Activated naive CD8-positive, alpha-beta T cell treated with anti-CD3 and anti-CD28 coated beads for 36 hours (primary cell): ENCODE measurements at regions not wholly inside any gene's neighbourhood (a gene's known extent, or its start where the extent isn't known, plus 50 kb on each side); places are given as distances from the start of the nearest gene placed in this dataset.
"Not testable (repeated sequence)": the region's sequence is repeated elsewhere in the genome, so short reads cannot be mapped to it uniquely, and the experiment has no call there.

ENCODE experiments used
- DNase-seq: peaks from one replicate; pipeline ENCODE4 v3.0.0; 2021
- H3K27ac Mint-ChIP-seq: one replicate; pipeline ENCODE4 v1.8.0; 2022; ENCODE audit warnings: mild to moderate bottlenecking, moderate library complexity, mixed read lengths
- H3K27me3 Mint-ChIP-seq: one replicate; pipeline ENCODE4 v1.8.0; 2022; ENCODE audit warnings: mild to moderate bottlenecking, mixed read lengths
- H3K36me3 Mint-ChIP-seq: one replicate; pipeline ENCODE4 v1.8.0; 2021; ENCODE audit warnings: mild to moderate bottlenecking, mixed read lengths
- H3K4me1 Mint-ChIP-seq: one replicate; pipeline ENCODE4 v1.8.0; 2021; ENCODE audit warnings: mixed read lengths
- H3K4me3 Mint-ChIP-seq: one replicate; pipeline ENCODE4 v1.8.0; 2022; ENCODE audit warnings: mild to moderate bottlenecking, moderate library complexity, mixed read lengths
- H3K9me3 Mint-ChIP-seq: one replicate; pipeline ENCODE4 v1.8.0; 2022; ENCODE audit warnings: mixed read lengths

DNA sequence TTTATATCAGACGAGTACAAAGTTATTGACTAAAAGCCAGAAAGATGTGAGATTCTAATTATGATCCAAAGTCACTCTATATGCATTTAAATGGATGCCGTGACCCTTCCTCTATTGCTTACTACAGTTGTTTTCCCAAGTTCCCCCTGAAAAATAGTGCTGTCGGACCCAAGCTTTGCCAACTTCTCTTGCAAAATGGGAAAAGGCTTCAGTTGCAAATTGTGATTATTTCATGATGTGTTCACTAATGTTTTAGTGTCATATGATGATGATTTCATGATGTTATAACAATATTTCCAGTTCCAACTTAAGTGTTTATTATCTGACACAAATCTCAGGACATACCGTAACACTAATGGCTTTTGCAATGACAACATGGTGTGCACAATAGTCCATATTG lies 534.6 kb upstream of the ATP2B1 start:
- Mint-ChIP-seq H3K36me3 (no peaks in the 10 kb centered on the region), H3K4me3 (no peak overlapping the region), H3K4me1 (no peaks in the 10 kb centered on the region), H3K9me3 (no peaks in the 10 kb centered on the region), H3K27me3 (peaks cover 12% of the 10 kb centered on the region), H3K27ac (no peak overlapping the region)
- no peak for DNase-seq

DNA sequence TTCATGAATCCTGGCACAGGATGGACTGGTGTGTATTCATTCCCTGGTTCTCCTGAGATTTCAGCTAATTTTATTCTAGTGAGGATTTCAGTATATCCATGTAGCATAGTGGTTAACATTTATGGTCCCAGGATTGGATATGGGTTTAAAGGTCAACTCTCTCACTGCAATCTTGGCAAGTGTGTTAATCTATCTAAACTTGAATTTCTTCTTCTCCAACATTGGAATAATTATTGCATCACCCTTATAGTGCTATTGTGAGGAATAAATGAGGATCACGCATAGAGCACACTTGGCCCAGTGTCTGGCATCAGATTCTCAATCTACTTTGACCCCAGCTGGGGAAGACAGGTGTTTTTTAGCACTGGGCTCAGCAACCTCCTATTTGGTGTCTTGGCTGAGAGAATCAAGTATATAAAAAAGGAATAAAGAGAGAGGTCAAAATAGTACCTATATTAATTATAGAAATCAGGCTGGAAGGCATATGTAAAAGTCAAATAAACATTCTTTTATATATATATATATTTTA lies 531.2 kb upstream of the ATP2B1 start:
- peaks cover 1% of the 10 kb centered on the region for H3K9me3 Mint-ChIP-seq
- peaks cover 2% of the 10 kb centered on the region for H3K4me1 Mint-ChIP-seq
- no peaks in the 10 kb centered on the region for H3K36me3 Mint-ChIP-seq
- no peak for DNase-seq
- no peak overlapping the region for H3K27ac Mint-ChIP-seq
- H3K27me3 Mint-ChIP-seq: peaks cover 32% of the 10 kb centered on the region
- H3K4me3 Mint-ChIP-seq: no peak overlapping the region

DNA sequence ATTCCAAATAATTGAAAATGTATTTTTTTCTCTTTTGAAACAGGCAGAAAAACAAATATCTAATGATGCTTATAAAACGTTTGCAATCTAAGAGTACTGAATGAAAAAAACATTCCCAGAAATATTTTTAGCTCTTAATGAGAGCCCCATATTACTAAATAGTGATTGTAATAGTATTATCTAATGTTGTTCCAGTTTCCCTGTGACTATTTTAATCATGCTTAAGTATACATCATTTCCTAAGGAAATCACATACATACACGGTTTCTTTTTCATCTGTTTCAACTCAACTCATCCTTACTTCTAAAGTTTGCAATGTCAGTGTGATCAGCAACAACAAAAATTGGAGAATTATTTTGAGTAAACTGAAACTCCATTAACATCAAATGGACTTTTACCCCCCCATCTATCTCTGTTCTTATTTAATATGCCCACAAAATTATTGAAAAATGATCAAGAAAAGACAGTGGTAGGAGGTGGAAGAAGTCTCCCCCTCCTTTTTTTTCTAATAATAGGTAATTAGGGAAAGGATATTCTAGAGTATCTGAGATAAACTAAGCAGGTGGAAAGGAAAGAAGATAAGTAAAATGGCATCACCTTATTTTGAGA lies 530.1 kb upstream of the ATP2B1 start:
- H3K27me3 Mint-ChIP-seq: peaks cover 34% of the 10 kb centered on the region
- no peak overlapping the region for H3K27ac Mint-ChIP-seq
- H3K4me3 Mint-ChIP-seq: no peak overlapping the region
- peaks cover 2% of the 10 kb centered on the region for H3K4me1 Mint-ChIP-seq
- no peak for DNase-seq
- no peaks in the 10 kb centered on the region for H3K36me3 Mint-ChIP-seq
- peaks cover 1% of the 10 kb centered on the region for H3K9me3 Mint-ChIP-seq

DNA sequence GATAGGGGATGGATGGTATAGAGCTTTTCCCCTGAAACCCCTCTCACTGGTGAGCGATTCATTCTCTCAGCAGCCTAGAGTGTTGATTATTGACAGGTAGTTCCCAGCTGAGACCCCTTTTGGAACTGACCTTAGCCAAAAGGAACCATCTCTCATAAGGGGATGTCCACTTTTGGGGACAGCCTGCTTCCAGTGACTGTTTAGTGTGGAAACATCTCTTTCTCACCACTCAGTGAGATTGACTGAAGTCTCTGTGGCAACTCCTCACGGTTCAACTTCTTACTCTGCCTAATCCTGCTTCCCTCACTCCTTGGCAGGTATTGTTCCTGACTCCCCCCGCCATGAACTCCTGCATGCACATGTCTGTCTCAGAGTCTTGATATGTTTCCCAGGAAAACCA lies 529.2 kb upstream of the ATP2B1 start:
- Mint-ChIP-seq H3K9me3 (peaks cover 1% of the 10 kb centered on the region), H3K27me3 (peaks cover 25% of the 10 kb centered on the region), H3K27ac (no peak overlapping the region), H3K4me1 (peaks cover 2% of the 10 kb centered on the region), H3K36me3 (no peaks in the 10 kb centered on the region), H3K4me3 (no peak overlapping the region)
- no peak for DNase-seq

DNA sequence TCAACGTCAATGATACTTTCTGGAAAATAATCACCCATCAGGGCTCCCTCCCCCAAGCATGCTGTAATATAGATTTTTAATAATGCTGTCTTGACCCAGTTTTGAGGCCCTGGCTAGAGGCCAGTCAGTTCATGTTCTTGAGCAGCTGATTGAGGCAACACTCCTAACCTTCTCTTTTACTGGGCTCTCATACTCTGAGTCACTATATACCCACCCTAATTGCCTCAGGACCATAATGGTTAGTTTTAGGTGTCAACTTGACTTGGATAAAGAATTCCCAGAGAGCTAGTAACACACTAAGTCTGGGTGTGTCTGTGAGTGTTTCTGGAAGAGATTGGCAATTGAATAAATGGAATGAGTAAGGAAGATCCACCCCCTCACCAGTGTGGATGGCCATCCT lies 527.0 kb upstream of the ATP2B1 start:
- no peak overlapping the region for H3K4me3 Mint-ChIP-seq
- H3K4me1 Mint-ChIP-seq: peaks cover 2% of the 10 kb centered on the region
- DNase-seq: no peak
- peaks cover 23% of the 10 kb centered on the region for H3K27me3 Mint-ChIP-seq
- H3K9me3 Mint-ChIP-seq: peaks cover 1% of the 10 kb centered on the region
- no peak overlapping the region for H3K27ac Mint-ChIP-seq
- no peaks in the 10 kb centered on the region for H3K36me3 Mint-ChIP-seq

DNA sequence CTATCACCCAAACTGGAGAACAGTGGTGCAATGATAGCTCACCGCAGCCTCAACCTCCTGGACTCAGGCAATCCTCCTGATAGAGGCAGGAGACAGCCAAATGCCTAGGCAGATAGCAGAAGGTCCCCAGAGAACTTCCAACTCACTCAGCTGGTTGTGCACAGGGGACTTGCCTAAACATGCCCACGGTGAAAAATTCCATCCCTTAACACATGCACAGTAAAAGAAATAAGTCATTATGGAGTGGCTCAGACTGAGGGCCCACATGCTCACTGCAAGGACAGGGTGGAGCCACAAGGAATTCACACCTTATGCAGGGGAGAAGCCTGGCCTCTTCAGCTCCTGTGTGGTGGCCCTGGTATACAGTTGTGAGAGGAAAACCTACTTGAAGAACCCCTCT lies 525.8 kb upstream of the ATP2B1 start:
- Mint-ChIP-seq H3K4me1 (peaks cover 2% of the 10 kb centered on the region), H3K4me3 (no peak overlapping the region), H3K9me3 (peaks cover 1% of the 10 kb centered on the region), H3K36me3 (no peaks in the 10 kb centered on the region), H3K27ac (no peak overlapping the region), H3K27me3 (peaks cover 23% of the 10 kb centered on the region)
- DNase-seq: no peak

DNA sequence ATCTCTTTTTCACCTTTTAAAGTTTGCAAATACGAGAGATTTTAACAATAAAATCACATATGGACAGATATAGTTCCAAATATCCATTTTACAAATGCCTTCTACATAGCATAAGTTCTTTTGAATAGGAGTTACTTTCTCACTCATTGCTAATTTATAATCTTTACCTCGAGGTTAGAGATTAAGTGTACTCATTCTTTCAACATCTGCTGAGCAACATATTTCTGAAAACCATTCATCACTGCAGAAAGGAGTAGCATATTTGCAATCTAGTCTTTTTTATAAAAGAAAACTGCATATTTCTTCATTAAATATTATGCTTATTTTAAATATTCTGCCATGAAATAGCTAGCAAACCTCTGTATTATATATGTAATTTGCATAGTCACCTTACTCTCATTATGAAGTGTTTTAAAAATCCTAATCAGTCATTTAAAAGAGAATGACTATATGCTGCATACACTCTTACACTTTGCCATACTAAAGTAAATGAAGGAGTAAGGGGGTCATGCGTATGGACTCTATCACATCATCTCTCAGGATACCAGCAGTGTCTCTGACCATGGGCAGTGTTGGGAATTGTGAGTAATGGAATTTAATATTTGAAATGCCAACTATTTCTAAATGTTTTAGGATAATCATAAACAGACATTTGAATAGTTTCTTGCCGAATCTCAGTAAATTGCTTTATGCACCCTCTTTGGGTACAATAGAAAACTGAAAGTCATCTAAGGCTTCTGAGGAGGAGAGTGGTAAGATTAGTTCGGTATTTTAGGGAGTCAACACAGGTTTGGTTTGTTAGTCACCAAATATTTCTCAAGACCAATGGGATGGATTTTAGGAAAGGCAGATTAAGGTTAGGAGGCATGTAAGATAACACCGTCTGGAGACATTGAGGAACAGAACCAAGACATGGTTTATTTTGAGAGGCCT lies 524.8 kb upstream of the ATP2B1 start:
- no peak overlapping the region for H3K4me3 Mint-ChIP-seq
- H3K9me3 Mint-ChIP-seq: peaks cover 1% of the 10 kb centered on the region
- no peak for DNase-seq
- H3K27me3 Mint-ChIP-seq: peaks cover 23% of the 10 kb centered on the region
- H3K4me1 Mint-ChIP-seq: peaks cover 2% of the 10 kb centered on the region
- H3K36me3 Mint-ChIP-seq: no peaks in the 10 kb centered on the region
- H3K27ac Mint-ChIP-seq: no peak overlapping the region

DNA sequence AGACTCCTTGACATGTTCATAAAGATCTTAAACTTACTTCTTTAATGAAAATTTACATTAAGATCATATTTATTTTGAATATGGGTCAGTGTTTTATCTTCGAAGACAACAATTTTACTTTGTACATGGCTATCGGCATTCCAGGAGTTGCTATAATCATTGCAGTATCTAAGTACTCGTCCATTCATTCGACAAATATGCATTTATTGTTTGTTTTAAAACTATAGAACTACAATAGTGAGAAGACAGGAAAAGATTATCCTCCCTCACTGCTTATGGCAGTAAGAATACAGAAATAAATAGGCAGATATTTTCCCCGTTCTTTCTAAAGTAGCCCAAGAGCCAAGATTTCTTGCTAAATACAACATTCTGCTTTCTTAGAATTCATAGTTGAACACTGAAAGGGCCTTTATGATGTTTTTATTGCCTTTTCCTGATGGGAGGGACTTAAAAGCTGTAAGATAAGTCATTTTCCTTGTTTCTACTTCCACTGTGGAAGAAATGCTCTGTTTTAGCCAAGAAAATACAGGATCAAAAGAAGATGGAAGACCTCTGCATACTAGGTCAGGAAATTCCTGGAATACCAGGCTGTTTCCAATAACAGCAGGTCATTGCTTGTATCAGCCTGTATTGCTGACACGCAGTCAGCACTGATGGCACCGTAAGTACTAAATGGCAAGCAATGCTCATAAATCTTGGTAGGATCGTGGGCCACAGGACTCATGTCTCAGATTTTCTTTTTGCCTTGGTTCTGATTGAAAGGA lies 521.0 kb upstream of the ATP2B1 start:
- H3K4me3 Mint-ChIP-seq: no peak overlapping the region
- DNase-seq: no peak
- no peaks in the 10 kb centered on the region for H3K36me3 Mint-ChIP-seq
- no peaks in the 10 kb centered on the region for H3K4me1 Mint-ChIP-seq
- H3K27ac Mint-ChIP-seq: no peak overlapping the region
- no peaks in the 10 kb centered on the region for H3K9me3 Mint-ChIP-seq
- H3K27me3 Mint-ChIP-seq: peaks cover 4% of the 10 kb centered on the region

DNA sequence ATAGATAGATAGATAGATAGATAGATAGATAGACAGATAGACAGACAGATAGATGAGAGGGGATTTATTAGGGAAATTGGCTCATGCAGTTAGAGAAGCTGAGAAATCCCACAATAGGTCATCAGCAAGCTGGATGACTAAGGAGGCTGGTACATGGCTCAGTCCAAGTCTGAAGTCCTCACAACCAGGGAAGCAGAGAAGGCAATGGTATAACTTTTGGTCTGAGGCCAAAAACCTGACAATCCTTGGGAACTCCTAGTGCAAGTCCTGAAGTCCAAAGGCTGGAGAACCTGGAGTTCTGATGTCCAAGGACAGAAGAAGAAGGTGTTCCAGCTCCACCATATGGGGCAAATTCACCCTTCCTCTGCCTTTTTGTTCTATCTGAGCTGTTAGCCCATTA lies 517.6 kb upstream of the ATP2B1 start:
- Mint-ChIP-seq H3K9me3 (no peaks in the 10 kb centered on the region), H3K27me3 (peaks cover 4% of the 10 kb centered on the region), H3K4me3 (no peak overlapping the region), H3K27ac (no peak overlapping the region), H3K4me1 (no peaks in the 10 kb centered on the region), H3K36me3 (no peaks in the 10 kb centered on the region)
- no peak for DNase-seq

DNA sequence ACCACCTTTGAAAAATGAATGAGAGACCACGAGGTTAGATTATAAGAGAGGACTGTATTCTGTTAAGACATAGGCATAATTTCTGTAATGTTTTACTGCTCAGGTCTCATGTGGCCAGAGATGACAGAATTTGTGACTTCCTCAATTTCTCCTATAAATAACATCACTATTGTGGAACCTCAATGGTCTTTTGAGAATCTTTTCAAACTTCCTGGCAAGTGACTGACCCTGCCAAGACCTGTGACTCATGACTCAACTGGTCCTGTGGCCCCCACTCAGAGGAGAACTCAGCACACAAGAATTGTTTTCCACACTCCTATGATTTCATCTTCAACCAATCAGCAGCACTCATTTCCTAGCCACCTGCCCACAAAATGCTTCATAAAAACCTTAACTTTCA lies 508.2 kb upstream of the ATP2B1 start:
- H3K9me3 Mint-ChIP-seq: no peaks in the 10 kb centered on the region
- peaks cover 4% of the 10 kb centered on the region for H3K4me1 Mint-ChIP-seq
- peaks cover 2% of the 10 kb centered on the region for H3K27me3 Mint-ChIP-seq
- no peak overlapping the region for H3K27ac Mint-ChIP-seq
- no peak overlapping the region for H3K4me3 Mint-ChIP-seq
- H3K36me3 Mint-ChIP-seq: no peaks in the 10 kb centered on the region
- no peak for DNase-seq

DNA sequence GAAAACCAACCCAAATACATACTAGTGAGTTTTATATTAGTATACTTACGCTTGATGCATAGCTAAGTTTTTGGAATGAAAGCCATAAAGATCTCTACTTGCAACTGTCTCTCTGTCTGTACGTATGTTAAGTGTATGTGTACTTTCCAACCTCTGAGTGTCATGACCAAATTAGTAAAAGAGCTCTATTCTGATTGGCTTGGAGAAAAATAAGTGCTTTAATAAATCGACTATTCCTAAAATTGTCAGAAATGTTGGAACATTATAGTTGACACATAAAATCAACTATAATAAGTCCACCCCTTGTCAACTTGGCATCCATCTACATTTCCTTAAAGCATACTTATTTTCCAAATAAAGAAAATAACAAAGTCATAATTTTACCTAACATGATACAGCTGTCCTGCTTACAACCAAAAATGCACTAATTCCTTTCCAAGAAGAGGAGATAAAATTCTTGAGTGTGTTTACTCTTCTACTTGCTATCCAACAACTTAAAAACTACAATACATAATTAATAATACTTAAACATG lies 507.4 kb upstream of the ATP2B1 start:
- H3K36me3 Mint-ChIP-seq: no peaks in the 10 kb centered on the region
- DNase-seq: no peak
- no peak overlapping the region for H3K4me3 Mint-ChIP-seq
- H3K9me3 Mint-ChIP-seq: no peaks in the 10 kb centered on the region
- H3K27me3 Mint-ChIP-seq: no peaks in the 10 kb centered on the region
- H3K27ac Mint-ChIP-seq: no peak overlapping the region
- peaks cover 4% of the 10 kb centered on the region for H3K4me1 Mint-ChIP-seq

DNA sequence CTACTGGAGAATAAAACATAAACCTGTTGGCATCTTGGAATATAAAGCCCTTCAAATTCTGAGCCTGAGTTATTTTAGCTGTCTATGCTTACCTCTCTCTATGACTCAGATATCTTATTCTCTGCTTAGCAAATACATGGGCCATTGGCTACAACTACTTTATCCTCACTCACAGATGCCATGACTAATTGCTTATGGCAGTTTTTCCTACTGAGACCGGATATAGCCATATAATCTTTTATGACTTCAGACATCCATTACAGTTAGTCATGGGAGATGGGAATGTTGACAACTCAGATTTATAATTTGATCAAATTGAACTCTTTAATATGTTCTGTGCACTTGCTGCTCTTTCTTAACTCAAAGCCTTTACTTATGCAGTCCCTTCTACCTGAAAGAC lies 502.4 kb upstream of the ATP2B1 start:
- DNase-seq: no peak
- Mint-ChIP-seq H3K4me3 (no peak overlapping the region), H3K27me3 (no peaks in the 10 kb centered on the region), H3K36me3 (peaks cover 1% of the 10 kb centered on the region), H3K9me3 (peaks cover 12% of the 10 kb centered on the region), H3K4me1 (no peaks in the 10 kb centered on the region), H3K27ac (no peak overlapping the region)

DNA sequence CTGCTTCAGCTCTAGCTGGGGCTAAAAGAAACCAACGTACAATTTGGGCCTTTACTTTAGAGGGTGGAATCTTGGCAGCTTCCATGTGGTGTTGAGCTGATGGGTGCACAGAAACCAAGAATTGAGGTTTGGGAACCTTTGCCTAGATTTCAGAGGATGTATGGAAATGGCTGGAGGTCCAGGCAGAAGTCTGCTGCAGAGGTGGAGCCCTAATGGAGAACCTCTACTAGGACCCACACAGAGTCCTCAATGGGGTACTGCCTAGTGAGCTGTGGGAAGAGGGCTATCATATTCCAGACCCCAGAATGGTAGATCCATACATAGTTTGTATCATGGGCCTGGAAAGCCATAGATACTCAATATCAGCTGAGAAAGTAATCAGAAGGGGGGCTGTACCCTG lies 500.4 kb upstream of the ATP2B1 start:
- Mint-ChIP-seq H3K9me3 (peaks cover 12% of the 10 kb centered on the region), H3K4me3 (no peak overlapping the region), H3K36me3 (peaks cover 1% of the 10 kb centered on the region), H3K27ac (no peak overlapping the region), H3K4me1 (no peaks in the 10 kb centered on the region), H3K27me3 (no peaks in the 10 kb centered on the region)
- DNase-seq: no peak

DNA sequence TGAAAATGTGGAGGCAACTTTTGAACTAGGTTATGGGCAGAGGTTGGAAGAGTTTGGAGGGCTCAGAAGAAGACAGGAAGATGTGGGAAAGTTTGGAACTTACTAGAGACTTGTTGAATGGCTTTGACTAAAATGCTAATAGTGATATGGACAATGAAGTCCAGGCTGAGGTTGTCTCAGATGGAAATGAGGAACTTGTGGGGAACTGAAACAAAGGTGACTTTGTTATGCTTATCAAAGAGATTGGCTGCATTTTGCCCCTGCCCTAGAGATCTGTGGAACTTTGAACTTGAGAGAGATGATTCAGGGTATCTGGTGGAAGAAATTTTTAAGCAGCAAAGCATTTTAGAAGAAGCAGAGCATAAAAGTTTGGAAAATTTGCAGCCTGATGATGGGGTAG lies 499.7 kb upstream of the ATP2B1 start:
- not testable (repeated sequence) for H3K36me3 Mint-ChIP-seq, H3K4me3 Mint-ChIP-seq, H3K27me3 Mint-ChIP-seq, DNase-seq, H3K27ac Mint-ChIP-seq, H3K4me1 Mint-ChIP-seq
- H3K9me3 Mint-ChIP-seq: peaks cover 12% of the 10 kb centered on the region

DNA sequence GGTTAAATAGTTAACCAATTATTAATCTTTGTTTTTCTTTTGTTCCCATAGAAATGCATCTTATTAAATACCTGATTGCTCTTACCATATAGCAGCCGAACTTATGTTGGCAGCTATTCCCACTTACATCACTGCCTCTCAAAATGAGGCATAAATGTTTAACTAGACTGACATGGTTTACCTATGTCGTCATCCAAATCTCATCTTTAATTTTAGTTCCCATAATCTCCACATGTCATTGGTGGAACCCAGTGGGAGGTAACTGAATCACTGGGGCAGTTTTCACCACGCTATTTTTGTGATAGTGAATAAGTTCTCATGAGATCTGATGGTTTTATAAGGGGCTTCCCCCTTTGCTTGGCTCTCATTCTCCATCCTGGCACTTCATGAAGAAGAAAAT lies 499.2 kb upstream of the ATP2B1 start:
- no peak for DNase-seq
- Mint-ChIP-seq H3K36me3 (peaks cover 1% of the 10 kb centered on the region), H3K27me3 (no peaks in the 10 kb centered on the region), H3K4me3 (no peak overlapping the region), H3K27ac (no peak overlapping the region), H3K9me3 (peaks cover 12% of the 10 kb centered on the region), H3K4me1 (no peaks in the 10 kb centered on the region)
